Nephron progenitor cell (in vitro differentiated cells): ENCODE measurements at regions not wholly inside any gene's neighbourhood (a gene's known extent, or its start where the extent isn't known, plus 50 kb on each side); places are given as distances from the start of the nearest gene placed in this dataset.

Source experiments
- DNase-seq: peaks from one replicate; pipeline ENCODE4 v3.0.0; 2021
- H3K27ac Mint-ChIP-seq: 2 replicates; pipeline ENCODE4 v1.8.0; 2021; ENCODE audit warnings: mild to moderate bottlenecking, moderate library complexity, mixed read lengths
- H3K27me3 Mint-ChIP-seq: 2 replicates; pipeline ENCODE4 v1.8.0; 2021; ENCODE audit warnings: mild to moderate bottlenecking, low read depth, mixed read lengths; ENCODE audit not compliant: poor library complexity
- H3K36me3 Mint-ChIP-seq: 2 replicates; pipeline ENCODE4 v1.8.0; 2021; ENCODE audit warnings: low read depth, mixed read lengths
- H3K4me1 Mint-ChIP-seq: 2 replicates; pipeline ENCODE4 v1.8.0; 2021; ENCODE audit warnings: mixed read lengths
- H3K4me3 Mint-ChIP-seq: 2 replicates; pipeline ENCODE4 v1.8.0; 2021; ENCODE audit warnings: mild to moderate bottlenecking, moderate library complexity, mixed read lengths
- H3K9me3 Mint-ChIP-seq: 2 replicates; pipeline ENCODE4 v1.8.0; 2021; ENCODE audit warnings: mild to moderate bottlenecking, moderate library complexity, mixed read lengths
- TF ChIP-seq, protein P1 (sequence below): fragments of 200-600 bp; sonication (generic); IDR thresholded peaks from 2 replicates; pipeline ENCODE4 v1.5.0; 2021; ENCODE audit warnings: antibody characterized with exemption

DNA sequence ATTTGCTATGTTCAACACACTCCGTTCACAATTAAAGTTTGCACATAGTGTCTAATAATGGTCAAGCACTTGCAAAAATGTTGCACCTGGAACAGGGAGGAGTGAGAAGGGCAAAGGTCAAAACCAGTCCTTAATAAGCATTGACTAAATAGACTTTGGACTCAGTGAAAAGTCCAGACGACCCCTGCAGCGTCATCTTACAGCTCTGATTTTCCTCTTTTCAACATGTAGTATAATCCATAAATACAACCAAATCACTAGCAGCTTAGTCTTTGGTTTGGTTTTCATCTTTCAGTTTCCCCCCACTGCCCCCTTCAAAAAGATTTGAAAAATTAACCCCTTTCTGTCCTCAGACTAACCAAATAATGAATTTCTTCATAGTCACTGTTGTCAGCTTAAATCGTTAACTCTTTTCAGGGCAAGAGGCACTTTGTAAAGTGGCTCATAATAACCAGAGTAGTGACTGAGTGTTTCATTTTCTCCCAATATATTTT, 290.3 kb downstream of the PTPRC start:
- Mint-ChIP-seq H3K27ac (no peak overlapping the region), H3K27me3 (no peaks in the 10 kb centered on the region), H3K9me3 (no peaks in the 10 kb centered on the region), H3K36me3 (no peaks in the 10 kb centered on the region), H3K4me1 (peaks cover 27% of the 10 kb centered on the region), H3K4me3 (no peak overlapping the region)
- TF ChIP-seq, protein P1, sequence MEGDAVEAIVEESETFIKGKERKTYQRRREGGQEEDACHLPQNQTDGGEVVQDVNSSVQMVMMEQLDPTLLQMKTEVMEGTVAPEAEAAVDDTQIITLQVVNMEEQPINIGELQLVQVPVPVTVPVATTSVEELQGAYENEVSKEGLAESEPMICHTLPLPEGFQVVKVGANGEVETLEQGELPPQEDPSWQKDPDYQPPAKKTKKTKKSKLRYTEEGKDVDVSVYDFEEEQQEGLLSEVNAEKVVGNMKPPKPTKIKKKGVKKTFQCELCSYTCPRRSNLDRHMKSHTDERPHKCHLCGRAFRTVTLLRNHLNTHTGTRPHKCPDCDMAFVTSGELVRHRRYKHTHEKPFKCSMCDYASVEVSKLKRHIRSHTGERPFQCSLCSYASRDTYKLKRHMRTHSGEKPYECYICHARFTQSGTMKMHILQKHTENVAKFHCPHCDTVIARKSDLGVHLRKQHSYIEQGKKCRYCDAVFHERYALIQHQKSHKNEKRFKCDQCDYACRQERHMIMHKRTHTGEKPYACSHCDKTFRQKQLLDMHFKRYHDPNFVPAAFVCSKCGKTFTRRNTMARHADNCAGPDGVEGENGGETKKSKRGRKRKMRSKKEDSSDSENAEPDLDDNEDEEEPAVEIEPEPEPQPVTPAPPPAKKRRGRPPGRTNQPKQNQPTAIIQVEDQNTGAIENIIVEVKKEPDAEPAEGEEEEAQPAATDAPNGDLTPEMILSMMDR, result no peak
- no peak for DNase-seq

DNA sequence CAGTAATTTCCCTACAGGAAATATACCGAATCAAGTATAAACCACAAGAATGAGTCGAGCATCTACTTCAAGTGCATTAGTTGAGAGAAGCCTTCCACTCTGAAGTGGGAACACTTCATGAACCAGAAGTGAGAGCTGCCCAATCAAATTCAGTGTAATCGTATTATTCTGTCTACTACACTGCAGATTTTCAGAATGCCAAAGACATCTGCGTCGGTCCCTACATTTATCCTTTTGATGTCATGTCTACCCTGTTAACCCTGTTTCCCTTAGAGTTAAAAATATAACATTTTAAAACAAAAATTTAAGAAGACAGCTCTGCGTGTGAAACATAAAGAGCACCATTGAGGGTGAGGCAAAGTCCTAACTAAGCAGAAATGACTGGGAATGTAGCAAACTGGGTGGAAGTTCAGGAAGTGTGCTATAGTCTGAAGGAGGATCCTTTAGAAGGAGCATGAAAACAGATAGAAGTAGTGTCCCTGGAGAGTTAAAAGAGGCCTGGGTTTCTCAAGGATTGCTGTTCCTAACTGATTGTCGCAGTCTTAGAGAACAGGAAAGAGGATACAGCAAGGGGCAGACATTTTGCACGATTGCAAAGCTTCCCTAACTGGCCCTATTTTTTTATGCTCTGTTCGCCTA, 291.2 kb downstream of the PTPRC start:
- no peaks in the 10 kb centered on the region for H3K36me3 Mint-ChIP-seq
- H3K27me3 Mint-ChIP-seq, result no peaks in the 10 kb centered on the region
- no peaks in the 10 kb centered on the region for H3K9me3 Mint-ChIP-seq
- TF ChIP-seq, protein P1, result no peak
- peaks cover 27% of the 10 kb centered on the region for H3K4me1 Mint-ChIP-seq
- no peak overlapping the region for H3K4me3 Mint-ChIP-seq
- H3K27ac Mint-ChIP-seq, result peak overlapping the region; percentile 77
- DNase-seq, result no peak

DNA sequence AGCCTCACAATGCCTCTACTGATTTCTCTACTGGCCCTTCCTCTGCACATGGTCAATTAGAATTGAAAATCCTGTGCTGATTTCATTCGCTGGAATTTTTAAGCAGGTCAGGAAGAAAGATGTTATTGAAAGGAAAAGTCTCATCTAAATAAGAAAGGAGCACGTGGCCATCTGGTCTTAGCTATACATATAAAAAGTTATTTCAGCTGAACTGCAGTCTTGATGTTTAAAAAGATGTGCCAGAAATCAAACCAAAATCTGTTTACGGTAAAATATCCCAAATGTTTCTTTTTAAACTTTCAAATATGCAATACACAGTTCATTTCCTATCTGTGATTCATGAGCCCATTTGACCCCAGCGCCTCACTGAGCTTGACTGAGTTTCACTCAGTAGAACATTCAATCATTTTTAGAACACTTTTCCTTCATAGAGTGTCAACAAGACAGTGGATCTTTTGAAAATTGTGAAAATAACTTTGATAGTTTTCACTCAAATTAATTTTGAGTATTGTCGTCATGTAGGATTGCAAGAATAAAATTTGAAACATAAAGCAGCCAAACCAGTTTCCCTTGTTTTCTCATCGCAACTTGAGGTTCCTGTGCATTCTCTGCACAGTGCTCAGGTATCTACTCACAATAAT, 293.6 kb downstream of the PTPRC start:
- Mint-ChIP-seq H3K4me3 (no peak overlapping the region), H3K27ac (no peak overlapping the region), H3K36me3 (no peaks in the 10 kb centered on the region)

GRCh38 chr1:198933515-198934222, 294.8 kb downstream of the PTPRC start:
- Mint-ChIP-seq H3K9me3 (no peaks in the 10 kb centered on the region), H3K27me3 (no peaks in the 10 kb centered on the region), H3K36me3 (no peaks in the 10 kb centered on the region), H3K27ac (no peak overlapping the region), H3K4me3 (no peak overlapping the region), H3K4me1 (peaks cover 40% of the 10 kb centered on the region)
- TF ChIP-seq, protein P1, result no peak
- DNase-seq, result no peak

More for the DNA sequence above, 293.6 kb downstream of the PTPRC start:
- TF ChIP-seq, protein P1, result no peak
- DNase-seq, result no peak
- Mint-ChIP-seq H3K4me1 (peaks cover 40% of the 10 kb centered on the region), H3K27me3 (no peaks in the 10 kb centered on the region), H3K9me3 (no peaks in the 10 kb centered on the region)

GRCh38 chr1:198934426-198934825, 295.6 kb downstream of the PTPRC start:
- DNase-seq, result no peak
- TF ChIP-seq, protein P1, result no peak
- Mint-ChIP-seq H3K36me3 (no peaks in the 10 kb centered on the region), H3K4me3 (no peak overlapping the region), H3K27ac (no peak overlapping the region), H3K4me1 (peaks cover 35% of the 10 kb centered on the region), H3K27me3 (no peaks in the 10 kb centered on the region), H3K9me3 (no peaks in the 10 kb centered on the region)
